HEK293T (cell line): ENCODE measurements at regions not wholly inside any gene's neighbourhood (a gene's known extent, or its start where the extent isn't known, plus 50 kb on each side); places are given as distances from the start of the nearest gene placed in this dataset.

Experiments used
- ELF4 ChIP-seq: fragments of 450-650 bp; IDR thresholded peaks from 2 replicates; pipeline ENCODE4 v1.6.1; 2017; ENCODE audit warnings: antibody characterized with exemption
- TF ChIP-seq, protein P1 (sequence below): fragments of 450-650 bp; IDR thresholded peaks from 2 replicates; pipeline ENCODE4 v1.6.1; 2016

- TF ChIP-seq, protein P1, sequence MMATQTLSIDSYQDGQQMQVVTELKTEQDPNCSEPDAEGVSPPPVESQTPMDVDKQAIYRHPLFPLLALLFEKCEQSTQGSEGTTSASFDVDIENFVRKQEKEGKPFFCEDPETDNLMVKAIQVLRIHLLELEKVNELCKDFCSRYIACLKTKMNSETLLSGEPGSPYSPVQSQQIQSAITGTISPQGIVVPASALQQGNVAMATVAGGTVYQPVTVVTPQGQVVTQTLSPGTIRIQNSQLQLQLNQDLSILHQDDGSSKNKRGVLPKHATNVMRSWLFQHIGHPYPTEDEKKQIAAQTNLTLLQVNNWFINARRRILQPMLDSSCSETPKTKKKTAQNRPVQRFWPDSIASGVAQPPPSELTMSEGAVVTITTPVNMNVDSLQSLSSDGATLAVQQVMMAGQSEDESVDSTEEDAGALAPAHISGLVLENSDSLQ = peak; percentile 60
- no peak for TF ChIP-seq ELF4
These were observed 207.4 kb downstream of the SOX4 start for GRCh38 chr6:21800948-21801438.
